ENCODE measurements at regions not wholly inside any gene's neighbourhood (a gene's known extent, or its start where the extent isn't known, plus 50 kb on each side); places are given as distances from the start of the nearest gene placed in this dataset.

- WGBS (ENCODE audit: insufficient coverage), result 77% methylated on average over 12 of the region's 14 CpGs
- no peak overlapping the region for H3K9ac ChIP-seq (ENCODE audit: insufficient read depth, low read length, poor library complexity, severe bottlenecking)
- TF ChIP-seq CTCF (IDR thresholded peaks at IDR 0.05), result no peak
- H3K4me1 ChIP-seq (ENCODE audit: control insufficient read depth in 1 of 2, insufficient read depth in 2 of 2, low read length in 2 of 2), result no peaks in the 10 kb centered on the region
- no peak overlapping the region for H2AFZ ChIP-seq (ENCODE audit: insufficient read depth, low read depth, low read length, poor library complexity, severe bottlenecking)
- intact Hi-C loops (cut with micrococcal nuclease), result no loop called here
- H3K4me3 Mint-ChIP-seq, result no peak overlapping the region
- no peak overlapping the region for H3K4me2 ChIP-seq (replicated peaks; ENCODE audit: extremely low read depth, low read length, poor library complexity, severe bottlenecking)
- H3K27me3 Mint-ChIP-seq (ENCODE audit: low read depth in 3 of 3), result peaks cover 0 to 9% (median 1%) of the 10 kb centered on the region in 3 donors
- H3K27ac ChIP-seq (ENCODE audit: low read depth in 1 of 2, low read length in 2 of 2), result no peak overlapping the region
- H3K4me1 Mint-ChIP-seq, result no peaks in the 10 kb centered on the region
- H3K27me3 ChIP-seq (ENCODE audit: control insufficient read depth in 2 of 2, insufficient read depth in 2 of 2, low read length in 2 of 2), result no peaks in the 10 kb centered on the region
- no peaks in the 10 kb centered on the region for H3K36me3 ChIP-seq (replicated peaks in 1 of 2; ENCODE audit: control insufficient read depth in 1 of 2, insufficient read depth in 2 of 2, low read length in 2 of 2)
- H3K4me3 ChIP-seq (replicated peaks in 1 of 3; ENCODE audit: low read depth in 2 of 3, low read length in 3 of 3), result no peak overlapping the region
- peaks cover 0 to 2% (median 0%) of the 10 kb centered on the region in 7 donors for H3K9me3 Mint-ChIP-seq
- no peaks in the 10 kb centered on the region for H3K79me2 ChIP-seq (ENCODE audit: insufficient read depth, low read length)
- no peaks in the 10 kb centered on the region for H3K9me3 ChIP-seq (replicated peaks in 1 of 2; ENCODE audit: control insufficient read depth in 1 of 2, insufficient read depth in 1 of 2, low read length in 2 of 2)
- DNase-seq, result no peak
- no peaks in the 10 kb centered on the region for H3K36me3 Mint-ChIP-seq
- no peaks in the 10 kb centered on the region for H4K20me1 ChIP-seq (ENCODE audit: insufficient read depth, low read length)
- no peak overlapping the region for H3K27ac Mint-ChIP-seq
Observed at GRCh38 chr22:23375031-23375827, 194.9 kb downstream of the BCR start.

- H3K36me3 Mint-ChIP-seq, result no peaks in the 10 kb centered on the region
- H3K27me3 ChIP-seq (ENCODE audit: control insufficient read depth in 2 of 2, insufficient read depth in 2 of 2, low read length in 2 of 2), result no peaks in the 10 kb centered on the region
- H3K9me3 ChIP-seq (replicated peaks in 1 of 2; ENCODE audit: control insufficient read depth in 1 of 2, insufficient read depth in 1 of 2, low read length in 2 of 2), result no peaks in the 10 kb centered on the region
- no peaks in the 10 kb centered on the region for H4K20me1 ChIP-seq (ENCODE audit: insufficient read depth, low read length)
- H3K27ac ChIP-seq (ENCODE audit: low read depth in 1 of 2, low read length in 2 of 2), result no peak overlapping the region
- no peak overlapping the region for H2AFZ ChIP-seq (ENCODE audit: insufficient read depth, low read depth, low read length, poor library complexity, severe bottlenecking)
- no peak overlapping the region for H3K9ac ChIP-seq (ENCODE audit: insufficient read depth, low read length, poor library complexity, severe bottlenecking)
- no peak overlapping the region for H3K27ac Mint-ChIP-seq
- peaks cover 0 to 2% (median 0%) of the 10 kb centered on the region in 7 donors for H3K9me3 Mint-ChIP-seq
- intact Hi-C loops (cut with micrococcal nuclease), result no loop called here
- no peak for TF ChIP-seq CTCF (IDR thresholded peaks at IDR 0.05)
- H3K4me1 ChIP-seq (ENCODE audit: control insufficient read depth in 1 of 2, insufficient read depth in 2 of 2, low read length in 2 of 2), result no peaks in the 10 kb centered on the region
- no peaks in the 10 kb centered on the region for H3K79me2 ChIP-seq (ENCODE audit: insufficient read depth, low read length)
- H3K4me3 Mint-ChIP-seq, result no peak overlapping the region
- 92% methylated on average over 8 of the region's 9 CpGs for WGBS (ENCODE audit: insufficient coverage)
- H3K4me1 Mint-ChIP-seq, result no peaks in the 10 kb centered on the region
- H3K36me3 ChIP-seq (replicated peaks in 1 of 2; ENCODE audit: control insufficient read depth in 1 of 2, insufficient read depth in 2 of 2, low read length in 2 of 2), result no peaks in the 10 kb centered on the region
- no peak for DNase-seq
- H3K4me2 ChIP-seq (replicated peaks; ENCODE audit: extremely low read depth, low read length, poor library complexity, severe bottlenecking), result no peak overlapping the region
- peaks cover 2 to 9% (median 4%) of the 10 kb centered on the region in 3 donors for H3K27me3 Mint-ChIP-seq (ENCODE audit: low read depth in 3 of 3)
- H3K4me3 ChIP-seq (replicated peaks in 1 of 3; ENCODE audit: low read depth in 2 of 3, low read length in 3 of 3), result no peak overlapping the region
Observed at GRCh38 chr22:23373601-23374000, 193.3 kb downstream of the BCR start.
